Testis (tissue), 2 donors: ENCODE measurements at regions not wholly inside any gene's neighbourhood (a gene's known extent, or its start where the extent isn't known, plus 50 kb on each side); places are given as distances from the start of the nearest gene placed in this dataset.

ENCODE experiments used
- POLR2A ChIP-seq: fragments of 450-650 bp; IDR thresholded peaks from one replicate; pipeline ENCODE4 v1.6.1; 2017; ENCODE audit warnings: antibody characterized with exemption, mild to moderate bottlenecking, moderate library complexity
- TF ChIP-seq, protein P1 (sequence below), 3 experiments: fragments of 450-650 bp in 2 of 3; fragments of 200-600 bp in 1 of 3; sonication (generic) in 1 of 3; IDR thresholded peaks; one replicate each; pipeline ENCODE4 v1.5.1; 2016 to 2019; ENCODE audit warnings: antibody characterized with exemption in 3 of 3, mild to moderate bottlenecking in 2 of 3, moderate library complexity in 1 of 3

DNA sequence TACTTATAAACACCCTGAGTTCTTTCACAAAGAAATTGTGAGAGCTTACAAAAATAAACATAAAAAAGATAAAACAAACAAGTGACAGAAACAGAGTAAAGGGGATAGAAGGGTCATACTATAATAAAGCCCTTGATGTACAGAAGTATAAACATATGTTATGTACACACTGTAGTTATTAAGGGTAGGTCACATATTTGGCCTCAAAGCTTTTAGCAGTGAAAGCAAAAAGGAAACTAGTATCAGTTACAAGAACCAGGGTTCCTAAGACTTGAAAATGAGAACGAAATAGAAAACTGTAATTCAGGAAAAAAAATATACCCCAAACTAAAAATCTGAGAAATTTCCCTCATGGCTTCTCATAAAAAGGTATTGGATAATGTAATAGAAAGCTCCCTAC is 380.6 kb downstream of the HDGFL1 start:
- no peak for TF ChIP-seq POLR2A
- TF ChIP-seq, protein P1, sequence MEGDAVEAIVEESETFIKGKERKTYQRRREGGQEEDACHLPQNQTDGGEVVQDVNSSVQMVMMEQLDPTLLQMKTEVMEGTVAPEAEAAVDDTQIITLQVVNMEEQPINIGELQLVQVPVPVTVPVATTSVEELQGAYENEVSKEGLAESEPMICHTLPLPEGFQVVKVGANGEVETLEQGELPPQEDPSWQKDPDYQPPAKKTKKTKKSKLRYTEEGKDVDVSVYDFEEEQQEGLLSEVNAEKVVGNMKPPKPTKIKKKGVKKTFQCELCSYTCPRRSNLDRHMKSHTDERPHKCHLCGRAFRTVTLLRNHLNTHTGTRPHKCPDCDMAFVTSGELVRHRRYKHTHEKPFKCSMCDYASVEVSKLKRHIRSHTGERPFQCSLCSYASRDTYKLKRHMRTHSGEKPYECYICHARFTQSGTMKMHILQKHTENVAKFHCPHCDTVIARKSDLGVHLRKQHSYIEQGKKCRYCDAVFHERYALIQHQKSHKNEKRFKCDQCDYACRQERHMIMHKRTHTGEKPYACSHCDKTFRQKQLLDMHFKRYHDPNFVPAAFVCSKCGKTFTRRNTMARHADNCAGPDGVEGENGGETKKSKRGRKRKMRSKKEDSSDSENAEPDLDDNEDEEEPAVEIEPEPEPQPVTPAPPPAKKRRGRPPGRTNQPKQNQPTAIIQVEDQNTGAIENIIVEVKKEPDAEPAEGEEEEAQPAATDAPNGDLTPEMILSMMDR (IDR thresholded peaks at IDR 0.05): no peak
